OCI-LY7 (cell line): ENCODE measurements at regions not wholly inside any gene's neighbourhood (a gene's known extent, or its start where the extent isn't known, plus 50 kb on each side); places are given as distances from the start of the nearest gene placed in this dataset.

Experiments used
- CTCF ChIP-seq: fragments of 200-600 bp; sonication (generic); conservative IDR thresholded peaks from 2 replicates; pipeline ENCODE4 v1.5.1; 2014; ENCODE audit warnings: mild to moderate bottlenecking, antibody characterized with exemption, low read length, moderate library complexity, mixed read lengths
- EZH2phosphoT487 ChIP-seq: fragments of 200-600 bp; sonication (generic); IDR thresholded peaks from 2 replicates; pipeline ENCODE4 v1.6.1; 2018; ENCODE audit warnings: low read depth, borderline replicate concordance, mild to moderate bottlenecking, mixed run types, antibody characterized with exemption, low read length, moderate library complexity, mixed read lengths

GRCh38 chr6:148239215-148239614 is 103.4 kb upstream of the SASH1 start:
- TF ChIP-seq CTCF, result no peak
- no peak for TF ChIP-seq EZH2phosphoT487
